Neural cell (in vitro differentiated cells): ENCODE measurements at regions not wholly inside any gene's neighbourhood (a gene's known extent, or its start where the extent isn't known, plus 50 kb on each side); places are given as distances from the start of the nearest gene placed in this dataset.

Source experiments
- H2AFZ ChIP-seq: fragments of 200-600, 300-800 bp; sonication (generic), shearing (Covaris generic); 2 replicates; pipeline ENCODE4 v1.6.0; 2014; ENCODE audit warnings: low read depth, mild to moderate bottlenecking, antibody characterized with exemption, low read length, moderate library complexity
- H3F3A ChIP-seq: fragments of 200-600 bp; shearing (Covaris generic); 2 replicates; pipeline ENCODE4 v1.6.1; 2016; ENCODE audit warnings: mild to moderate bottlenecking, moderate library complexity, mixed read lengths, antibody characterized with exemption, low read length; ENCODE audit not compliant: insufficient read depth, poor library complexity, severe bottlenecking
- H3K27ac ChIP-seq: fragments of 200-600, 300-800 bp; sonication (generic), shearing (Covaris generic); 2 replicates; pipeline ENCODE4 v1.5.1; 2014; ENCODE audit warnings: mild to moderate bottlenecking, low read length, moderate library complexity
- H3K27me3 ChIP-seq: fragments of 300-800, 200-600 bp; sonication (generic), shearing (Covaris generic); 2 replicates; pipeline ENCODE4 v1.6.0; 2014; ENCODE audit warnings: mild to moderate bottlenecking, low read depth, low read length, moderate library complexity; ENCODE audit not compliant: insufficient read depth
- H3K36me3 ChIP-seq: fragments of 300-800, 200-600 bp; sonication (generic), shearing (Covaris generic); 2 replicates; pipeline ENCODE4 v1.5.1; 2014; ENCODE audit warnings: mild to moderate bottlenecking, antibody characterized with exemption, low read length, moderate library complexity; ENCODE audit not compliant: insufficient read depth
- H3K4me2 ChIP-seq: fragments of 300-800, 200-600 bp; sonication (generic), shearing (Covaris generic); 2 replicates; pipeline ENCODE4 v1.6.0; 2014; ENCODE audit warnings: mild to moderate bottlenecking, low read length
- H3K4me3 ChIP-seq: fragments of 300-800, 200-600 bp; sonication (generic), shearing (Covaris generic); 2 replicates; pipeline ENCODE4 v1.5.1; 2014; ENCODE audit warnings: mild to moderate bottlenecking, low read length, moderate library complexity
- H3K79me2 ChIP-seq: fragments of 200-600 bp; shearing (Covaris generic); replicated peaks from 2 replicates; pipeline ENCODE4 v1.6.0; 2014; ENCODE audit warnings: mild to moderate bottlenecking, low read length, moderate library complexity; ENCODE audit not compliant: insufficient read depth
- H3K9ac ChIP-seq: fragments of 300-800, 200-600 bp; sonication (generic), shearing (Covaris generic); 2 replicates; pipeline ENCODE4 v1.6.1; 2016; ENCODE audit warnings: mild to moderate bottlenecking, low read length, mixed read lengths
- H3K9me2 ChIP-seq: fragments of 200-600 bp; shearing (Covaris generic); 2 replicates; pipeline ENCODE4 v1.6.1; 2016; ENCODE audit warnings: mild to moderate bottlenecking, low read length, mixed read lengths; ENCODE audit not compliant: insufficient read depth
- H3K9me3 ChIP-seq: fragments of 200-600, 300-800 bp; sonication (generic), shearing (Covaris generic); 2 replicates; pipeline ENCODE4 v1.6.1; 2016; ENCODE audit warnings: mild to moderate bottlenecking, mixed run types, low read length, moderate library complexity, mixed read lengths
- H4K20me1 ChIP-seq: fragments of 200-600 bp; shearing (Covaris generic); 2 replicates; pipeline ENCODE4 v1.6.1; 2016; ENCODE audit warnings: mild to moderate bottlenecking, mixed run types; ENCODE audit not compliant: insufficient read depth
- EP300 ChIP-seq: fragments of 450-650 bp; conservative IDR thresholded peaks from 2 replicates; pipeline ENCODE4 v1.6.1; 2014; ENCODE audit warnings: antibody characterized with exemption, mild to moderate bottlenecking, moderate library complexity; ENCODE audit not compliant: poor library complexity, severe bottlenecking
- EZH2 ChIP-seq: fragments of 200-600, 300-800 bp; shearing (Covaris generic), sonication (generic); IDR thresholded peaks from 2 replicates; pipeline ENCODE4 v1.6.1; 2014; ENCODE audit warnings: antibody characterized with exemption, low read length, borderline replicate concordance, mild to moderate bottlenecking; ENCODE audit not compliant: insufficient read depth, poor library complexity, severe bottlenecking
- MXI1 ChIP-seq: fragments of 450-650 bp; conservative IDR thresholded peaks from 2 replicates; pipeline ENCODE4 v1.6.1; 2014; ENCODE audit warnings: antibody characterized with exemption, mild to moderate bottlenecking; ENCODE audit not compliant: poor library complexity, severe bottlenecking
- POLR2AphosphoS5 ChIP-seq: IDR thresholded peaks from 2 replicates; pipeline ENCODE4 v1.6.1; 2012
- RAD21 ChIP-seq: fragments of 450-650 bp; conservative IDR thresholded peaks from 2 replicates; pipeline ENCODE4 v1.6.1; 2014; ENCODE audit warnings: antibody characterized with exemption, mild to moderate bottlenecking, moderate library complexity
- SMC3 ChIP-seq: fragments of 450-650 bp; conservative IDR thresholded peaks from 2 replicates; pipeline ENCODE4 v1.6.1; 2014; ENCODE audit warnings: antibody characterized with exemption, mild to moderate bottlenecking, moderate library complexity; ENCODE audit not compliant: poor library complexity
- TAF1 ChIP-seq: IDR thresholded peaks from 2 replicates; pipeline ENCODE4 v1.6.1; 2012; ENCODE audit warnings: low read depth
- TF ChIP-seq, protein P1 (sequence below): fragments of 450-650 bp; IDR thresholded peaks from 2 replicates; pipeline ENCODE4 v1.5.1; 2014; ENCODE audit warnings: antibody characterized with exemption, mild to moderate bottlenecking, moderate library complexity; ENCODE audit not compliant: poor library complexity, severe bottlenecking
- TF ChIP-seq, protein P2 (sequence below): IDR thresholded peaks from 2 replicates; pipeline ENCODE4 v1.6.1; 2012; ENCODE audit warnings: borderline replicate concordance

DNA sequence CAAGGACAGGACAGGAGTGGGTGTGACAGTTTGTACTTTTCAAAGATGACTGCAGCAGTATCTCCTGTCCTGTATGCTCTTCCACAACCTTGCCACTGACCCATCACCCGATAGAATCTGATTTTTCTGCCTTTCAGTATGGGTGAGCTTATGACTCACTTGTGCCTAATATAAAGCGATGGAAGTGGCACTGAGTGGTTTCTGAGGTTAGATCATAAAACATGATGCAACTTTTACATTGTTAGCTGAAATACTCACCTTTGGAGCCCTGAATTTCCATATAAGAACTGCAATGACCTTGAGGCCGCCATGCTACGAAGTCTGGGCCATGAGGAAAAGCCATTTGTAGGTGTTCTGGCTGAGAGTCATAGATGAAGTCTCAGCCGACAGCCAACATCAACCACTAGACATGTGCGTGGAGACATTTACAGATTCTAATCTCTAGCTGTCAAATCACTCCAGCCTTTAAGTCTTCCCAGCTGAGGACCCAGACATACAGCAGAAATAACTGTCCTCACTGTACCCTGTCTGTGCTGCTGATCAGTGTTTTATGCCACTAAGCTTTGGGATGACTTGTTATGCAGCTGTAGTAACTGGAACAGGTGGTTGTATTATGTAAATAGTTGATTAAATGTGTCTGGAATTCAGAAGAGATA is 105.9 kb upstream of the ARHGAP20 start:
- Histone ChIP-seq H3K27me3 (no peaks in the 10 kb centered on the region), H3K79me2 (no peaks in the 10 kb centered on the region), H3F3A (no peaks in the 10 kb centered on the region), H2AFZ (no peak overlapping the region), H3K36me3 (no peaks in the 10 kb centered on the region), H3K27ac (no peak overlapping the region), H3K9me3 (peaks cover 4% of the 10 kb centered on the region), H3K9ac (no peak overlapping the region), H3K9me2 (no peaks in the 10 kb centered on the region), H4K20me1 (no peaks in the 10 kb centered on the region), H3K4me2 (no peak overlapping the region), H3K4me3 (no peak overlapping the region)
- no peak for TF ChIP-seq EP300
- no peak for TF ChIP-seq POLR2AphosphoS5
- no peak for TF ChIP-seq RAD21

DNA sequence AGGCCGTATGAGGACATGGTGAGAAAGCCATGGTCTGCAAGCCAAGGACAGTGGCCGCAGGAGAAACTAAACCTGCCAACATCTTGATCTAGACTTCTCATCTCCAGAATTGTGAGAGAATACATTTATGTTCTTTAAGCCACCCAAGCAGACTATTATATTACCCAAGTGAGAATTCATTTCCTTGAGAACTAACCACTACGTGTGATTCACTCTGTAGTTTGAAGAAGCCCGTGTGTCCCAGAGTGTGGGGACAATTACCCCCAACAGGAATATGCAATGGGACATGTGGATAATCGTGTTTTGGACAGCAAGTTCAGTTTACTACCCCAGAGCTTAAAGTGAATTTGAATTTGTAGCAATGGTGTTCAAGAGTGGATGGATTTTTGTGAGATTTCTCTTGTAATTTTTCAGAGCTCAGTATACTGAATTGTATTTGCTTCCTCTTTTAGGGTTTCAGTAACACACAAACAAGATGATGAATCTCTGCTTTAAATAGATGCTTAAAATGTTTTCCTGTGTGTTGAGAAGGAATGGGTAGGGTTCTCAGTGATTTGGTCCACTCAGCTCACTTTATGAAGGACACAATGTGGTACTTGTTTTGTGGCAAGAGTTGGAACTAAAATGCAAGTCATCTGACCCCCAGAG is 100.0 kb upstream of the ARHGAP20 start:
- no peak overlapping the region for H3K4me3 ChIP-seq
- H3K79me2 ChIP-seq = no peaks in the 10 kb centered on the region
- no peak overlapping the region for H3K9ac ChIP-seq
- H2AFZ ChIP-seq = no peak overlapping the region
- peaks cover 4% of the 10 kb centered on the region for H3K9me3 ChIP-seq
- H3K9me2 ChIP-seq = no peaks in the 10 kb centered on the region
- no peaks in the 10 kb centered on the region for H3K27me3 ChIP-seq
- TF ChIP-seq TAF1 (no peak), MXI1 (no peak), POLR2AphosphoS5 (no peak), EP300 (no peak), SMC3 (no peak), EZH2 (no peak), RAD21 (no peak)
- TF ChIP-seq, protein P1, sequence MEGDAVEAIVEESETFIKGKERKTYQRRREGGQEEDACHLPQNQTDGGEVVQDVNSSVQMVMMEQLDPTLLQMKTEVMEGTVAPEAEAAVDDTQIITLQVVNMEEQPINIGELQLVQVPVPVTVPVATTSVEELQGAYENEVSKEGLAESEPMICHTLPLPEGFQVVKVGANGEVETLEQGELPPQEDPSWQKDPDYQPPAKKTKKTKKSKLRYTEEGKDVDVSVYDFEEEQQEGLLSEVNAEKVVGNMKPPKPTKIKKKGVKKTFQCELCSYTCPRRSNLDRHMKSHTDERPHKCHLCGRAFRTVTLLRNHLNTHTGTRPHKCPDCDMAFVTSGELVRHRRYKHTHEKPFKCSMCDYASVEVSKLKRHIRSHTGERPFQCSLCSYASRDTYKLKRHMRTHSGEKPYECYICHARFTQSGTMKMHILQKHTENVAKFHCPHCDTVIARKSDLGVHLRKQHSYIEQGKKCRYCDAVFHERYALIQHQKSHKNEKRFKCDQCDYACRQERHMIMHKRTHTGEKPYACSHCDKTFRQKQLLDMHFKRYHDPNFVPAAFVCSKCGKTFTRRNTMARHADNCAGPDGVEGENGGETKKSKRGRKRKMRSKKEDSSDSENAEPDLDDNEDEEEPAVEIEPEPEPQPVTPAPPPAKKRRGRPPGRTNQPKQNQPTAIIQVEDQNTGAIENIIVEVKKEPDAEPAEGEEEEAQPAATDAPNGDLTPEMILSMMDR = no peak
- TF ChIP-seq, protein P2, sequence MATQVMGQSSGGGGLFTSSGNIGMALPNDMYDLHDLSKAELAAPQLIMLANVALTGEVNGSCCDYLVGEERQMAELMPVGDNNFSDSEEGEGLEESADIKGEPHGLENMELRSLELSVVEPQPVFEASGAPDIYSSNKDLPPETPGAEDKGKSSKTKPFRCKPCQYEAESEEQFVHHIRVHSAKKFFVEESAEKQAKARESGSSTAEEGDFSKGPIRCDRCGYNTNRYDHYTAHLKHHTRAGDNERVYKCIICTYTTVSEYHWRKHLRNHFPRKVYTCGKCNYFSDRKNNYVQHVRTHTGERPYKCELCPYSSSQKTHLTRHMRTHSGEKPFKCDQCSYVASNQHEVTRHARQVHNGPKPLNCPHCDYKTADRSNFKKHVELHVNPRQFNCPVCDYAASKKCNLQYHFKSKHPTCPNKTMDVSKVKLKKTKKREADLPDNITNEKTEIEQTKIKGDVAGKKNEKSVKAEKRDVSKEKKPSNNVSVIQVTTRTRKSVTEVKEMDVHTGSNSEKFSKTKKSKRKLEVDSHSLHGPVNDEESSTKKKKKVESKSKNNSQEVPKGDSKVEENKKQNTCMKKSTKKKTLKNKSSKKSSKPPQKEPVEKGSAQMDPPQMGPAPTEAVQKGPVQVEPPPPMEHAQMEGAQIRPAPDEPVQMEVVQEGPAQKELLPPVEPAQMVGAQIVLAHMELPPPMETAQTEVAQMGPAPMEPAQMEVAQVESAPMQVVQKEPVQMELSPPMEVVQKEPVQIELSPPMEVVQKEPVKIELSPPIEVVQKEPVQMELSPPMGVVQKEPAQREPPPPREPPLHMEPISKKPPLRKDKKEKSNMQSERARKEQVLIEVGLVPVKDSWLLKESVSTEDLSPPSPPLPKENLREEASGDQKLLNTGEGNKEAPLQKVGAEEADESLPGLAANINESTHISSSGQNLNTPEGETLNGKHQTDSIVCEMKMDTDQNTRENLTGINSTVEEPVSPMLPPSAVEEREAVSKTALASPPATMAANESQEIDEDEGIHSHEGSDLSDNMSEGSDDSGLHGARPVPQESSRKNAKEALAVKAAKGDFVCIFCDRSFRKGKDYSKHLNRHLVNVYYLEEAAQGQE = no peak
- H3F3A ChIP-seq = no peaks in the 10 kb centered on the region
- H3K36me3 ChIP-seq = no peaks in the 10 kb centered on the region
- no peak overlapping the region for H3K27ac ChIP-seq
- H4K20me1 ChIP-seq = no peaks in the 10 kb centered on the region
- no peak overlapping the region for H3K4me2 ChIP-seq
